DMS 273 (cell line): ENCODE measurements at regions not wholly inside any gene's neighbourhood (a gene's known extent, or its start where the extent isn't known, plus 50 kb on each side); places are given as distances from the start of the nearest gene placed in this dataset.

Experiments
- DNase-seq: peaks from one replicate; lab custom pipeline; 2025; ENCODE audit not compliant: unreplicated experiment; lab: John Stamatoyannopoulos, UW

- no peak for DNase-seq
These were observed 56.8 kb upstream of the HS3ST2 start for GRCh38 chr16:22757202-22757601.

- no peak for DNase-seq
These were observed 51.5 kb upstream of the HS3ST2 start for GRCh38 chr16:22762486-22762885.

- no peak for DNase-seq
These were observed 50.4 kb upstream of the HS3ST2 start for GRCh38 chr16:22763437-22764080.
